ENCODE measurements at regions not wholly inside any gene's neighbourhood (a gene's known extent, or its start where the extent isn't known, plus 50 kb on each side); places are given as distances from the start of the nearest gene placed in this dataset.

DNA sequence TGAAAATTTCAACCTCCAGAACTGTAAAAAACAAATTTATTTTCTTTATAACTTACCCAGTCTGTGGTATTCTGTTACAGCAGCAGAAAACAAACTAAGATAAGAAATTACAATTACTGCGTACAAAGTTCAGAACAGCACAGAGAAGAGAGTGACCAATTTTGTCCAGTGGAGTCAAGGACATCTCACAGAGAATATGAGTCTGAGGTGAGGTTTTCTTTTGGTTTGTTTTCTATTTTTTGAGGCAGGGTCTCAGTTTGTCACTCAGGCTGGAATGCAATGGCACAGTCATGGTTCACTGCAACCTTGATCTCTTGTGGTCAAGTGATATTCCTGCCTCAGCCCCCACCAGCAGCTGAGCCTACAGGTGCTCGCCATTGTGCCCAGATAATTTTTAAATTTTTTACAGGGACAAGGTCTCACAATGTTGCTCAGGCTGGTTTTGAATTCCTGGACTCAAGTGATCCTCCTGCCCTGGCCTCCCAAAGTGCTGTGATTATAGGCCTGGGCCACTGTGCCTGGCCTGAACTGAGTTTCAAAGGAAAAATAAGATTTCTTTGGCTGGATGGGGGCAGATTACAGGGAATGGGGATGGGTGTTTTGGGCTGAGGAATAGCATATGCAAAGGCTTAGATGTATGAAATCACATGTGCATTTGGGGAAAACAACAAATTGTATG is 201.1 kb upstream of the USP24 start:
- Histone ChIP-seq H3K4me3 (no peak overlapping the region), H3K4me1 (no peaks in the 10 kb centered on the region), H3K36me3 (no peaks in the 10 kb centered on the region), H3K27ac (no peak overlapping the region), H3K9me3 (peaks cover 0 to 3% of the 10 kb centered on the region in 2 donors), H3K27me3 (no peaks in the 10 kb centered on the region)
- TF ChIP-seq, protein P1, sequence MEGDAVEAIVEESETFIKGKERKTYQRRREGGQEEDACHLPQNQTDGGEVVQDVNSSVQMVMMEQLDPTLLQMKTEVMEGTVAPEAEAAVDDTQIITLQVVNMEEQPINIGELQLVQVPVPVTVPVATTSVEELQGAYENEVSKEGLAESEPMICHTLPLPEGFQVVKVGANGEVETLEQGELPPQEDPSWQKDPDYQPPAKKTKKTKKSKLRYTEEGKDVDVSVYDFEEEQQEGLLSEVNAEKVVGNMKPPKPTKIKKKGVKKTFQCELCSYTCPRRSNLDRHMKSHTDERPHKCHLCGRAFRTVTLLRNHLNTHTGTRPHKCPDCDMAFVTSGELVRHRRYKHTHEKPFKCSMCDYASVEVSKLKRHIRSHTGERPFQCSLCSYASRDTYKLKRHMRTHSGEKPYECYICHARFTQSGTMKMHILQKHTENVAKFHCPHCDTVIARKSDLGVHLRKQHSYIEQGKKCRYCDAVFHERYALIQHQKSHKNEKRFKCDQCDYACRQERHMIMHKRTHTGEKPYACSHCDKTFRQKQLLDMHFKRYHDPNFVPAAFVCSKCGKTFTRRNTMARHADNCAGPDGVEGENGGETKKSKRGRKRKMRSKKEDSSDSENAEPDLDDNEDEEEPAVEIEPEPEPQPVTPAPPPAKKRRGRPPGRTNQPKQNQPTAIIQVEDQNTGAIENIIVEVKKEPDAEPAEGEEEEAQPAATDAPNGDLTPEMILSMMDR (IDR thresholded peaks at IDR 0.05) = no peak
- TF ChIP-seq POLR2AphosphoS5 (IDR thresholded peaks at IDR 0.05) (no peak), POLR2A (IDR thresholded peaks at IDR 0.05) (no peak), EP300 (IDR thresholded peaks at IDR 0.05; ENCODE audit: low read depth) (no peak)
- in situ Hi-C loops (cut with MboI; ENCODE audit: low pct_ligation_motif_present in 1 of 4, low pct_unique_long_range_greater_than_20kb in 1 of 4, low sequenced_read_pairs in 3 of 4) (no loop called here), intact Hi-C loops (cut with DNase I; ENCODE audit: low total_unique reads) (no loop called here)
- no peak for DNase-seq
- 81 to 90% methylated on average over 2 of the region's 2 CpGs for WGBS, 2 donors (ENCODE audit: low coverage in 1 of 2)

DNA sequence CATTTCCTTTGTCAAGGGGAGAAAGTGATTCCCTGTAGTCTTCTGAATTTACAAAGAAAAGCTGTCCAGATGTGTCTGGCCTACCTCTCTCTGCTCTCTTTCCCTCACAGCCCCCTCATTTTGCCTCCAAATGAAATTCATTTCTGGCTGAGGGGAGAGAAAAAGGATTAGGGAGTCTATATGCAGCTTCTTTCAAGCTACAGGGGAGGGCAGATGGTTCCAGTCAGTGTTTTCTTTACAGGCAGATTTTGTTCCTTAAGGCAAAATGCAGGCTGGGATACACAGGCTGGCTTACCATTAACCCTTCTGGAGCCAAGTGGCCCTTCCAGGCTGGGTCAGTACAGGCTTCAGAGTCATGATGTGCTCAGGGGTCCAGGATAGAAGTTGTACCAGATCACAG is 198.1 kb upstream of the USP24 start:
- in situ Hi-C loops (cut with MboI; ENCODE audit: low pct_ligation_motif_present in 1 of 4, low pct_unique_long_range_greater_than_20kb in 1 of 4, low sequenced_read_pairs in 3 of 4) = no loop called here

DNA sequence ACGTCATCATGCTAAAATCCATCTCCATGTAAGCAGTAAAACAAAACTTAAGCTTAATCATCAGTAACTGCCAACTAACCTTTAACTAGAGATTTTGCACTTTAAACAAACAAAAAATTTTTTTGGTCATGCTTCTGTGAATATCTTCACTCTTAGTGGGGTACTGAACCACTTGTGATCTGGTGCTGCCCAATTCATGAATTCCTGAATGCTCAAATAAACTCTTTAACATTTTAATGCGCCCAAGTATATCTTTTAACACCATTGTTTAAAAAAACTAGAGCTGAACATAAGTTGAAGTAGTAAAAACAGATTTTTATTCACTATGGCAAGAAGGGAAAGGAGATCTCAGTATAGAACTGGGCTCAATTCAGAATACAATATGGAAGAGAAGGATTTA is 196.9 kb upstream of the USP24 start:
- DNase-seq = no peak
- Histone ChIP-seq H3K27me3 (no peaks in the 10 kb centered on the region), H3K9me3 (peaks cover 0 to 3% of the 10 kb centered on the region in 2 donors), H3K27ac (no peak overlapping the region), H3K4me3 (no peak overlapping the region), H3K36me3 (no peaks in the 10 kb centered on the region), H3K4me1 (no peaks in the 10 kb centered on the region)
- WGBS, 2 donors (ENCODE audit: low coverage in 1 of 2) = 78 to 92% methylated on average over 2 of the region's 2 CpGs
- in situ Hi-C loops (cut with MboI; ENCODE audit: low pct_ligation_motif_present in 1 of 4, low pct_unique_long_range_greater_than_20kb in 1 of 4, low sequenced_read_pairs in 3 of 4) = no loop called here
- intact Hi-C loops (cut with DNase I; ENCODE audit: low total_unique reads) = no loop called here
- TF ChIP-seq POLR2AphosphoS5 (IDR thresholded peaks at IDR 0.05) (no peak), POLR2A (IDR thresholded peaks at IDR 0.05) (no peak), EP300 (IDR thresholded peaks at IDR 0.05; ENCODE audit: low read depth) (no peak)
- TF ChIP-seq, protein P1 (IDR thresholded peaks at IDR 0.05) = no peak

More for the DNA sequence above, 198.1 kb upstream of the USP24 start:
- intact Hi-C loops (cut with DNase I; ENCODE audit: low total_unique reads) = no loop called here
- no peak for DNase-seq
- TF ChIP-seq POLR2A (IDR thresholded peaks at IDR 0.05) (no peak), EP300 (IDR thresholded peaks at IDR 0.05; ENCODE audit: low read depth) (no peak), POLR2AphosphoS5 (IDR thresholded peaks at IDR 0.05) (no peak)
- TF ChIP-seq, protein P1 (IDR thresholded peaks at IDR 0.05) = no peak
- no peaks in the 10 kb centered on the region for H3K36me3 ChIP-seq
- H3K4me1 ChIP-seq = no peaks in the 10 kb centered on the region
- no peaks in the 10 kb centered on the region for H3K27me3 ChIP-seq
- no peak overlapping the region for H3K27ac ChIP-seq
- no peak overlapping the region for H3K4me3 ChIP-seq
- peaks cover 0 to 3% of the 10 kb centered on the region in 2 donors for H3K9me3 ChIP-seq

DNA sequence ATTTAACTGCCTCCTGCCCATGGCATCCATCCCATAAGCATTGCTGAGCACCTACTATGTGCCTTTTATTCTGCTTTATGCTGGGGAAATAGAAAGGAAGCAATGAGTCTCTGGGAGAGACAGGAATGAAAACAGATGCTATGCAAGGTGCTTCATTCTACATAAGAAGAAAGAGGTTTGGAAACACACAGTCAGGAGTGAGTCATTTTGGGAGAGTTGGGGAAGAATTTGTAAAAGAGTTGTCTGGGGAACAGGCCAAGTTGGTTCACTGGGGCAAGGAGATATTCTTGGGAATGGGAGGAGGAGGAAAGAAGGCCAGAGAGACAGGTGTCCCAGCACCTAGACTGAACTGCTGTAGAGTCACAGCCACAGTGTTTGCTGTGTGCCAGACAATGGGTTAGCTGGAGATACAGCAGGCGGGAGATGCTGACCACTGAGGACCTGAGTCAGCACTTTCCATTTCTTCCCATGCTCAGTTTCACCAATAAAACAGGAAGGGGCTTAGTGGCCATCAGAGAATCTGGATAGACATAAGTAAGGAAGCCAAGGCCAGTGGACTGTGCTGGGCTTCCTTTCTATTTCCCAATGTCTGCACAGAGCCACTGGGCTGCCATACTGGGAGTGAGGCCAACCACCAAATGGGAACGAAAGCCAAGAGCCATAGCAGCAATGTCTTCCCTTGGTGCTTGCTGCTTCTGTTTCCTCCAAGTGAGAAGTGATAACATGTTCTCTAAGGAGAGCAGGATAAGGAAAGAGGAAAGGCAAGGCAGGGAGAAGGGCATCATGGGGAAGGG is 187.7 kb upstream of the USP24 start:
- no peaks in the 10 kb centered on the region for H3K4me1 ChIP-seq
- in situ Hi-C loops (cut with MboI; ENCODE audit: low pct_ligation_motif_present in 1 of 4, low pct_unique_long_range_greater_than_20kb in 1 of 4, low sequenced_read_pairs in 3 of 4) (no loop called here), intact Hi-C loops (cut with DNase I; ENCODE audit: low total_unique reads) (no loop called here)
- H3K27ac ChIP-seq = no peak overlapping the region
- TF ChIP-seq POLR2AphosphoS5 (IDR thresholded peaks at IDR 0.05) = no peak
- no peak for TF ChIP-seq EP300 (IDR thresholded peaks at IDR 0.05; ENCODE audit: low read depth)
- TF ChIP-seq, protein P1 (IDR thresholded peaks at IDR 0.05) = no peak
- no peak for TF ChIP-seq POLR2A (IDR thresholded peaks at IDR 0.05)
- WGBS, 2 donors (ENCODE audit: low coverage in 1 of 2) = 75 to 88% methylated on average over 1 to 2 of the region's 2 CpGs
- no peaks in the 10 kb centered on the region for H3K36me3 ChIP-seq
- no peak overlapping the region for H3K4me3 ChIP-seq
- no peak for DNase-seq
- H3K9me3 ChIP-seq = no peaks in the 10 kb centered on the region
- no peaks in the 10 kb centered on the region for H3K27me3 ChIP-seq
